GM20000 (cell line): ENCODE measurements at regions not wholly inside any gene's neighbourhood (a gene's known extent, or its start where the extent isn't known, plus 50 kb on each side); places are given as distances from the start of the nearest gene placed in this dataset.

Source experiments
- DNase-seq: peaks from one replicate; pipeline ENCODE4 v3.0.0; 2012; ENCODE audit warnings: low spot score
- TF ChIP-seq, protein P1 (sequence below): IDR thresholded peaks from 2 replicates; pipeline ENCODE4 v1.5.1; 2012; ENCODE audit warnings: mild to moderate bottlenecking, control low read depth; ENCODE audit errors: extremely low read depth, missing control alignments

DNA sequence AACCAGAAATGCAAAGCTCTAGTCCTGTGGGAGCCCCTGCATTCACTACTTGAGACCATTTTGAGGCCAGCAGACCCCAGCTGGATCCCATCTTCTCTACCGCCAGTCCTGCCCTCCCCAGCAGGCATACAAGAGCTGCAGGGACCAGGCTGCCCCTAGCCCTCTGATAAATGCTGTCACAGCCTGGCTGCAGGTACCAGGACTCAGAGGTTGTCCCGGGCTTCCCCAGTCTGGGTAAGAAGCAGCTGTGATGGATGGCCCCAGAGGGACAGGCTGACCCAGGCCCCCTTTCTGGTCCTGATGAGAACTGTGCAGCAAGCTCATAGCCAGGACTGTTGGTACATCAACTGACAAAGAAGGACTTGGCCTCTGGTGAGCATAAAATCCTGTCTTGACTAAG is 132.9 kb upstream of the APCDD1 start:
- DNase-seq = no peak
- TF ChIP-seq, protein P1, sequence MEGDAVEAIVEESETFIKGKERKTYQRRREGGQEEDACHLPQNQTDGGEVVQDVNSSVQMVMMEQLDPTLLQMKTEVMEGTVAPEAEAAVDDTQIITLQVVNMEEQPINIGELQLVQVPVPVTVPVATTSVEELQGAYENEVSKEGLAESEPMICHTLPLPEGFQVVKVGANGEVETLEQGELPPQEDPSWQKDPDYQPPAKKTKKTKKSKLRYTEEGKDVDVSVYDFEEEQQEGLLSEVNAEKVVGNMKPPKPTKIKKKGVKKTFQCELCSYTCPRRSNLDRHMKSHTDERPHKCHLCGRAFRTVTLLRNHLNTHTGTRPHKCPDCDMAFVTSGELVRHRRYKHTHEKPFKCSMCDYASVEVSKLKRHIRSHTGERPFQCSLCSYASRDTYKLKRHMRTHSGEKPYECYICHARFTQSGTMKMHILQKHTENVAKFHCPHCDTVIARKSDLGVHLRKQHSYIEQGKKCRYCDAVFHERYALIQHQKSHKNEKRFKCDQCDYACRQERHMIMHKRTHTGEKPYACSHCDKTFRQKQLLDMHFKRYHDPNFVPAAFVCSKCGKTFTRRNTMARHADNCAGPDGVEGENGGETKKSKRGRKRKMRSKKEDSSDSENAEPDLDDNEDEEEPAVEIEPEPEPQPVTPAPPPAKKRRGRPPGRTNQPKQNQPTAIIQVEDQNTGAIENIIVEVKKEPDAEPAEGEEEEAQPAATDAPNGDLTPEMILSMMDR = no peak

DNA sequence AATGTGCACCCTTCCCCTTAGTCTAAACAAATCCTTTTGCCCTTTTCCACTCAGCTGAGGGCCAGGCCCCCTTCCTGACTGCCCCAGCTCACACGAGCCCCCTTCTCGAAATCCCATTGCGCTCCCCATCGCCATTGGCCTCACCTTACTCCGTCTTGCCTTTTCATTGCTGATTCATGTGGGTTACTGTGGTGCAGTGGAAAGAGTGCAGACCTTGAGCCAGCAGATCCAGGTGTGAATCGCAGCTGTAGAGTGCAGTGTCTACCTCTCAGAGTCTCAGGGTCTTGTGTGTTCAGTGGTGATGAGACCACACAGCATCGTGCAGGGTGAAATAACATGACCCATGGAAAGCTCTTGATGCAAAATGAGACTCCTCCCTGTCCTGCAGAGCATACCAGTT is 132.4 kb upstream of the APCDD1 start:
- no peak for DNase-seq
- TF ChIP-seq, protein P1 = no peak

DNA sequence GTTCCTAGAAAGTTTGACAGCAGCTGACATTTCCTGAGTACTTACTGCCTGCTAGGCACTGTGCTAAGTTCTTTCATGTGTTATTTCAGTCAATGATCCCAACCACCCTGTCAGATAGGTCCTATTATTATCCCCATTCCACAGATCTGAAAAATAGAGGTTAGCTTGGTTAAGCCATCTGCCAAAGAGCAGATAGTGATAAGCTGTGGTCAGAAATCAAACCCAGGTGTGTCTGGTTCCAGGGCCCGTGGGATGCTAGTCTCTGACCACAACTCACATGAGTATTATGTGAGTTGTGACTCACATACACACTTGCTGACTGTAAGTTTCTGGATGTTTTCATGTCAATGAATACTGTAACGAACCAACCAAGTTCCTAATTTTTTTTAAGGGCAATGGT is 132.0 kb upstream of the APCDD1 start:
- TF ChIP-seq, protein P1 = no peak
- no peak for DNase-seq

DNA sequence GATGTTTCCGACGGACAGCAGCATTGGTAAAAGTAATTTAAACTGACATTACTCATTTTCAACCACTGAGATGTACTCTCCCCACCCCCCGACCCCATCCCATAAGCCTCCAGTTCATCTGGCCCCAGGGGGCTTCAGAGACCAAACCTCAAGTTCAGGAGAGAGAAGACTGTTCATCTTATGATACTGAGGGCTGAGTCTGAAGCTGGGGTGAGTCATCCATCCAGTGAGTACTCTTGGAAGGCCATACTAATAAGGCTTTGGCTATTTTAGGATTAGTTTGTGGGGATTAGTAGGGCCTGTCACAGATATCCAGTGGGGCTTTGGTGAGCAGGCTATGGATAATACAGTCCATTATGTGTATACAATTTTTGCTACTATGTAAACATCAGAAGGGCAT is 125.3 kb upstream of the APCDD1 start:
- TF ChIP-seq, protein P1 = no peak
- no peak for DNase-seq

DNA sequence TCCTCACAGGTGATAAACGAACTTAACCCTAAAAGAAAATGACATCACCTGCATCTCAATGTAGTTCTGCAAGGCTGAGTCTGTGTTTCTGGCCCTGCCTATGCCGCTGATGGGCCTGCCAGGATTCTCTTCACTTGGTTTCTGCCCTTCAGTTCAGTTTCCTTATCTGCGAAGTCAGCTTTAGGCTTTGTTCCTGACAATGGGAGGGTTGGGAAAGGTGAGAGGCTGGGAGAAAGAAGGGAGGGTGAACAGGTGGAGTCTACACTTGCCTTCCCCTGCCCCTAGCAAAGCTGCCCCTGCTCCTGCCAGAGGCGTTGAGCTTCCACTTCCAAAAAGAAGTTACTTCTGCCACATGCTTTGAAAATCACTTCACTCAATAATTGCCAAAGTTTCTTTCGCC is 124.0 kb upstream of the APCDD1 start:
- TF ChIP-seq, protein P1 = no peak
- no peak for DNase-seq

DNA sequence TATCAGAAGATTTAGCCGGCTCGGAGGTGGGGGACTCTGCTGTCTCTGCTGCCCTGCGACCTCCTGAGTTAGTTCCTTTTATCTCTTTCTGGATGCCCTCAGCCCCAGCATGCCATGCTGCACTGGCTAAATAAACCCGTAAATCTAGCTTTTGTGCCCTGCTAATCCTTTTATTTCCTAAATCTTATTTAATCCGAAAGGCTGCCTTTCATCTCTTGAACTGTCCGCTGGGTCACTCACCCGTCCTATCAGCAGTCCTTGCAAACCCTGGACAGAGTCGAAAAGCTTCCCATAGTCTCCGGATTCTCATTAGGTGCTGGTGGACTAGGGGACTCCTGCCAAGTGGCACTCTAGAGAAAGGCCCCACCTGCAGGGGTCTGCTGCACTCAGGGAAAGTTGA is 122.0 kb upstream of the APCDD1 start:
- TF ChIP-seq, protein P1 = no peak
- DNase-seq = no peak

DNA sequence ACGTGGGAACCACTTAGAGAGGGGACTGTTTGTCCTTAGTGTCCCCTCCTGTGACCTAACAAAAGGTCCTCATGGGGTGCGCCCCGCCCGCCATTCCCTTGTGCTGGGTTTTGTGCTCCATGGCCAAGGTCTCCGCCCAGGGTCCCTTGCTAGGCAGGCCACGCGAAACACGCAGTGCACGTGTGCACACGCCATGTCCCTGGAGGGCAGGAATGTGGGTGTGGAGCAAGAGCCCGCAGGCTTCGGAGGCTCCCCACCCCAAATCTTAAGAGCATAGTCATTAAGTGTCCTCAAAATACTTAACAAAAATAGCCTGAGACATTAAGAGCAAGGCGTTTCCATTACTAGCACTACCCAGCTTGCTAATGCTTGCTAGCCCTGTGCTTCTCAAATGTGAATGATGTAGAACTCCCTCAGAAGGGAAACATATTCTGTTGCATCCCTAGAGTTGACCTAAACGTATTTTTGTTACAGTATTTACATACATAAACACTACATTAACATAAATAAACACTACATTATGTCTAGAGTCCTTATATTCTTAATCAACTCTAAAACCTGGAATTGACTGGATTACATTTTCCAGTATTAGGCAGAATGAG is 117.6 kb upstream of the APCDD1 start:
- DNase-seq = no peak
- TF ChIP-seq, protein P1 = no peak
